H1 (cell line): ENCODE measurements at regions not wholly inside any gene's neighbourhood (a gene's known extent, or its start where the extent isn't known, plus 50 kb on each side); places are given as distances from the start of the nearest gene placed in this dataset.

Experiments
- CTCF ChIA-PET: fragments of 300-600 bp; sonication (Branson Sonifier 250); formaldehyde crosslinking; loops from one replicate; lab custom pipeline; 2021; ENCODE audit not compliant: partially characterized antibody; lab: Charles Lee
- POLR2A ChIA-PET: fragments of 300-600 bp; sonication (Branson Sonifier 250); formaldehyde crosslinking; loops from one replicate; lab custom pipeline; 2021; ENCODE audit warnings: inconsistent platforms; ENCODE audit not compliant: partially characterized antibody; lab: Charles Lee
- DNase-seq, 2 experiments: peaks; one replicate each; pipeline versions ENCODE4 v3.0.0 to v3.0.0-alpha.2; 2010 to 2022; ENCODE audit warnings: low spot score in 2 of 2, low read depth in 1 of 2, mixed read lengths in 1 of 2
- FAIRE-seq: peaks from 2 replicates; lab custom pipeline; 2011; peaks lifted over from hg19 to GRCh38; lab: Jason Lieb, UNC
- H2AFZ ChIP-seq: 2 replicates; pipeline ENCODE4 v1.8.1; 2012; ENCODE audit warnings: low read length, inconsistent platforms
- H2AK5ac ChIP-seq: 2 replicates; pipeline ENCODE4 v1.6.1; 2013; ENCODE audit warnings: low read depth, low read length
- H2BK120ac ChIP-seq: replicated peaks from 2 replicates; pipeline ENCODE3; 2013; ENCODE audit warnings: low read depth, low read length, inconsistent platforms
- H2BK12ac ChIP-seq: 2 replicates; pipeline ENCODE4 v1.6.1; 2013; ENCODE audit warnings: low read depth, low read length
- H2BK15ac ChIP-seq: 2 replicates; pipeline ENCODE4 v1.6.1; 2013; ENCODE audit warnings: low read length
- H2BK20ac ChIP-seq: 2 replicates; pipeline ENCODE4 v1.6.1; 2013; ENCODE audit warnings: low read length
- H2BK5ac ChIP-seq: 2 replicates; pipeline ENCODE4 v1.6.1; 2013; ENCODE audit warnings: low read depth, low read length
- H3K14ac ChIP-seq: 2 replicates; pipeline ENCODE4 v1.6.1; 2013; ENCODE audit warnings: inconsistent platforms; ENCODE audit not compliant: insufficient read length
- H3K18ac ChIP-seq: 2 replicates; pipeline ENCODE4 v1.6.1; 2013; ENCODE audit warnings: low read length; ENCODE audit errors: extremely low read depth
- H3K23ac ChIP-seq: 2 replicates; pipeline ENCODE4 v1.6.1; 2013; ENCODE audit warnings: inconsistent platforms; ENCODE audit not compliant: insufficient read length
- H3K23me2 ChIP-seq: 2 replicates; pipeline ENCODE4 v1.6.1; 2013; ENCODE audit warnings: low read depth, low read length
- H3K27ac ChIP-seq: 2 replicates; pipeline ENCODE4 v1.6.1; 2011; ENCODE audit warnings: low read depth, low read length, inconsistent platforms
- H3K27me3 ChIP-seq, 4 experiments: replicated peaks in 1 of 4; 1 replicate in 1 of 4; 2 replicates in 3 of 4; pipeline versions ENCODE4 v1.6.1 to v1.8.1; 2011 to 2013; ENCODE audit warnings: low read length in 3 of 4, mild to moderate bottlenecking in 3 of 4, inconsistent platforms in 2 of 4, mixed read lengths in 2 of 4, moderate library complexity in 1 of 4; ENCODE audit not compliant: control insufficient read depth in 3 of 4, insufficient read depth in 3 of 4; ENCODE audit errors: extremely low read depth in 1 of 4
- H3K36me3 ChIP-seq, 4 experiments: 2 replicates each; pipeline versions ENCODE4 v1.6.1 to v1.8.1; 2011 to 2013; ENCODE audit warnings: mild to moderate bottlenecking in 4 of 4, low read length in 3 of 4, moderate library complexity in 2 of 4, control low read depth in 1 of 4, inconsistent platforms in 1 of 4; ENCODE audit not compliant: insufficient read depth in 4 of 4, control insufficient read depth in 2 of 4
- H3K4ac ChIP-seq: replicated peaks from 2 replicates; pipeline ENCODE3; 2013; ENCODE audit warnings: low read length, low read depth, mixed read lengths, inconsistent platforms; ENCODE audit not compliant: insufficient read length
- H3K4me1 ChIP-seq, 4 experiments: replicated peaks in 1 of 4; 1 replicate in 1 of 4; 2 replicates in 3 of 4; pipeline versions ENCODE4 v1.6.1 to v1.8.1; 2011 to 2013; ENCODE audit warnings: low read length in 3 of 4, inconsistent platforms in 2 of 4, mixed read lengths in 1 of 4; ENCODE audit not compliant: insufficient read depth in 4 of 4, control insufficient read depth in 3 of 4
- H3K4me2 ChIP-seq, 2 experiments: 2 replicates each; pipeline versions ENCODE4 v1.6.1 to v1.8.1; 2011 to 2013; ENCODE audit warnings: low read depth in 2 of 2, low read length in 2 of 2, control low read depth in 1 of 2, inconsistent platforms in 1 of 2, mild to moderate bottlenecking in 1 of 2; ENCODE audit not compliant: insufficient read depth in 1 of 2
- H3K4me3 ChIP-seq, 4 experiments: fragments of 200-600, 300-600 bp in 1 of 4; sonication (generic), shearing (Covaris generic), sonication (Bioruptor Twin) in 1 of 4; 2 replicates each; pipeline versions ENCODE4 v1.5.1 to v1.8.1; 2011 to 2016; ENCODE audit warnings: low read length in 4 of 4, low read depth in 3 of 4, control low read depth in 2 of 4, inconsistent platforms in 2 of 4, mild to moderate bottlenecking in 2 of 4, mixed read lengths in 1 of 4, moderate library complexity in 1 of 4; ENCODE audit not compliant: insufficient read depth in 2 of 4; ENCODE audit errors: extremely low read depth in 1 of 4
- H3K56ac ChIP-seq: replicated peaks from 2 replicates; pipeline ENCODE3; 2013; ENCODE audit warnings: low read depth, mild to moderate bottlenecking, mixed read lengths, low read length, inconsistent platforms; ENCODE audit not compliant: insufficient read length
- H3K79me1 ChIP-seq: 2 replicates; pipeline ENCODE4 v1.6.1; 2013; ENCODE audit warnings: low read depth, low read length, control low read depth
- H3K79me2 ChIP-seq, 2 experiments: 2 replicates each; pipeline versions ENCODE4 v1.6.1 to v1.8.1; 2012 to 2013; ENCODE audit warnings: low read length in 2 of 2, mild to moderate bottlenecking in 2 of 2, inconsistent platforms in 1 of 2; ENCODE audit not compliant: insufficient read depth in 2 of 2, control insufficient read depth in 1 of 2
- H3K9ac ChIP-seq, 4 experiments: replicated peaks in 1 of 4; 1 replicate in 1 of 4; 2 replicates in 3 of 4; pipeline versions ENCODE4 v1.6.1 to v1.8.1; 2011 to 2013; ENCODE audit warnings: low read depth in 3 of 4, low read length in 3 of 4, control low read depth in 2 of 4, mild to moderate bottlenecking in 2 of 4, moderate library complexity in 2 of 4, inconsistent platforms in 1 of 4; ENCODE audit errors: extremely low read depth in 1 of 4
- H3K9me3 ChIP-seq, 2 experiments: 2 replicates each; pipeline versions ENCODE4 v1.6.1 to v1.8.1; 2012 to 2013; ENCODE audit warnings: mild to moderate bottlenecking in 2 of 2, moderate library complexity in 2 of 2, control low read depth in 1 of 2, inconsistent platforms in 1 of 2, low read depth in 1 of 2, low read length in 1 of 2, mixed read lengths in 1 of 2; ENCODE audit not compliant: insufficient read depth in 2 of 2
- H4K20me1 ChIP-seq, 2 experiments: replicated peaks in 1 of 2; 2 replicates each; pipeline versions ENCODE3 to v1.8.1; 2011 to 2013; ENCODE audit warnings: inconsistent platforms in 2 of 2, low read length in 2 of 2, mild to moderate bottlenecking in 1 of 2; ENCODE audit not compliant: insufficient read depth in 2 of 2, control insufficient read depth in 1 of 2
- H4K5ac ChIP-seq: 2 replicates; pipeline ENCODE4 v1.6.1; 2013; ENCODE audit warnings: low read length, low read depth, mixed read lengths, inconsistent platforms; ENCODE audit not compliant: insufficient read length
- H4K8ac ChIP-seq: 2 replicates; pipeline ENCODE4 v1.8.0; 2013; ENCODE audit warnings: mild to moderate bottlenecking, moderate library complexity, low read length, inconsistent platforms; ENCODE audit not compliant: insufficient read depth; ENCODE audit errors: extremely low read depth
- H4K91ac ChIP-seq: replicated peaks from 2 replicates; pipeline ENCODE3; 2013; ENCODE audit warnings: low read length, mixed read lengths, inconsistent platforms; ENCODE audit not compliant: insufficient read length
- CBX8 ChIP-seq: fragments of 300-800, 300-1000 bp; sonication (generic); IDR thresholded peaks from 2 replicates; pipeline ENCODE4 v1.7.1; 2016; ENCODE audit warnings: low read depth, low read length, borderline replicate concordance
- KDM4A ChIP-seq: IDR thresholded peaks from one replicate; pipeline ENCODE4 v1.7.1; 2012; ENCODE audit warnings: low read depth, mild to moderate bottlenecking, moderate library complexity, low read length, inconsistent platforms; ENCODE audit not compliant: severe bottlenecking
- NANOG ChIP-seq: IDR thresholded peaks from 2 replicates; pipeline ENCODE4 v1.6.1; 2011; ENCODE audit warnings: low read length, low read depth, mild to moderate bottlenecking, inconsistent platforms; ENCODE audit not compliant: insufficient read depth, poor library complexity, severe bottlenecking
- POU5F1 ChIP-seq: IDR thresholded peaks from 2 replicates; pipeline ENCODE4 v1.6.1; 2011; ENCODE audit warnings: low read depth, mild to moderate bottlenecking, low read length, moderate library complexity
- RAD21 ChIP-seq, 2 experiments: IDR thresholded peaks in 1 of 2; conservative IDR thresholded peaks in 1 of 2; 2 replicates each; pipeline ENCODE4 v1.6.1; 2011; ENCODE audit warnings: low read depth in 2 of 2, low read length in 2 of 2, improper control_type of control experiment in 1 of 2, inconsistent platforms in 1 of 2, mild to moderate bottlenecking in 1 of 2, moderate library complexity in 1 of 2
- WGBS, 2 experiments: shearing (Covaris generic) in 1 of 2; methylation state at CpG; one replicate each; pipeline versions ENCODE4 v1.1.6 to v1.1.7; 2013 to 2015; ENCODE audit warnings: low lambda C conversion rate in 2 of 2, mixed read lengths in 2 of 2, inconsistent platforms in 1 of 2, low coverage in 1 of 2, missing lambda C conversion rate in 1 of 2; ENCODE audit not compliant: insufficient replicate concordance in 2 of 2, insufficient coverage in 1 of 2, insufficient read length in 1 of 2; ENCODE audit errors: extremely low coverage in 1 of 2, missing lambda C conversion rate in 1 of 2; 5-methylcytosine and 5-hydroxymethylcytosine counted together
- TF ChIP-seq, protein P1 (sequence below), 3 experiments: IDR thresholded peaks; 1 replicate in 2 of 3; 2 replicates in 1 of 3; pipeline versions ENCODE4 v1.5.1 to v1.6.1; 2011; ENCODE audit warnings: low read length in 3 of 3, mild to moderate bottlenecking in 3 of 3, inconsistent platforms in 2 of 3, low read depth in 1 of 3, moderate library complexity in 1 of 3; ENCODE audit not compliant: insufficient read depth in 1 of 3; ENCODE audit errors: control extremely low read depth in 1 of 3

DNA sequence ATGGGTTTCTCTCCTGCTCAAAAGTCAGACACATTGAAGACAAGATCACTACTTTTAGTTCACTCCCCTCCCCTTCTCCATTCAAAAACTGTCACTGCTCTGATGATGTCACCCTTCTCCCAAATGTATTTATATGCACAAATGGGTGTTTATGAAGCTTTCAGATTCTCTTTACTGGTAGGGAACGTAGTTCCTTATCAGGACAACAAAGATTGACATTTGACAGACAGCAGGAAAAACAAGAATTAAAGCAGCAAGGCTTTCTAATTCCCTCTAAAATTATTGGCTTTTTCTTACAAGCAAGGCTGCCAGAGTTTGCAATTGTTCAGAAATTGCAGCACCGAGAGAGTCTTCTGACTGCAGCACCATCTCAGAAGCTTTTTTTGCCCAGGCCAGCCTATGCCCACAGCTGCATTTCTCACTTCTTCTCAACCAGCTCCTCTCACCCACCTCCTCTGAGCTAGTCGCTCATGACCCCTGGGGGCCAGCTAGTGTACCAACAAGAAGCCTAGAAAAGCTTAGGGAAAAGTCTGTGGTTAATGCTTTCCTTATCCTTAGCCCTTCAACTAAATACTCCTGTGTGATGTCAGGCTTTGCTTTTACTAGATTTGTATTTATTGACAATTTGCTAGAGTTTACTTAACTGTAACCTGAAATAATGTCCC is 265.1 kb downstream of the HTR7 start:
- H3K14ac ChIP-seq: no peak overlapping the region
- H4K5ac ChIP-seq: no peak overlapping the region
- TF ChIP-seq KDM4A (no peak), CBX8 (no peak), POU5F1 (no peak), RAD21 (IDR thresholded peaks at IDR 0.05 in 1 of 2, conservative IDR thresholded peaks at IDR 0.05 in 1 of 2; ENCODE audit: low read depth in 2 of 2, low read length in 2 of 2) (peak; percentile 96 to 97), NANOG (no peak)
- TF ChIP-seq, protein P1, sequence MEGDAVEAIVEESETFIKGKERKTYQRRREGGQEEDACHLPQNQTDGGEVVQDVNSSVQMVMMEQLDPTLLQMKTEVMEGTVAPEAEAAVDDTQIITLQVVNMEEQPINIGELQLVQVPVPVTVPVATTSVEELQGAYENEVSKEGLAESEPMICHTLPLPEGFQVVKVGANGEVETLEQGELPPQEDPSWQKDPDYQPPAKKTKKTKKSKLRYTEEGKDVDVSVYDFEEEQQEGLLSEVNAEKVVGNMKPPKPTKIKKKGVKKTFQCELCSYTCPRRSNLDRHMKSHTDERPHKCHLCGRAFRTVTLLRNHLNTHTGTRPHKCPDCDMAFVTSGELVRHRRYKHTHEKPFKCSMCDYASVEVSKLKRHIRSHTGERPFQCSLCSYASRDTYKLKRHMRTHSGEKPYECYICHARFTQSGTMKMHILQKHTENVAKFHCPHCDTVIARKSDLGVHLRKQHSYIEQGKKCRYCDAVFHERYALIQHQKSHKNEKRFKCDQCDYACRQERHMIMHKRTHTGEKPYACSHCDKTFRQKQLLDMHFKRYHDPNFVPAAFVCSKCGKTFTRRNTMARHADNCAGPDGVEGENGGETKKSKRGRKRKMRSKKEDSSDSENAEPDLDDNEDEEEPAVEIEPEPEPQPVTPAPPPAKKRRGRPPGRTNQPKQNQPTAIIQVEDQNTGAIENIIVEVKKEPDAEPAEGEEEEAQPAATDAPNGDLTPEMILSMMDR (IDR thresholded peaks at IDR 0.05; ENCODE audit: control extremely low read depth in 1 of 3, insufficient read depth in 1 of 3, low read depth in 1 of 3, low read length in 3 of 3): peak; percentile 57 to 81 (median 75)
- H3K4me2 ChIP-seq: no peak overlapping the region
- no peaks in the 10 kb centered on the region for H3K4me1 ChIP-seq
- H3K79me2 ChIP-seq: no peaks in the 10 kb centered on the region
- H2BK12ac ChIP-seq: no peak overlapping the region
- H3K36me3 ChIP-seq: no peaks in the 10 kb centered on the region
- H2AFZ ChIP-seq: no peak overlapping the region
- no peak overlapping the region for H2BK20ac ChIP-seq
- no peak overlapping the region for H3K9ac ChIP-seq
- H3K4me3 ChIP-seq: no peak overlapping the region
- H3K9me3 ChIP-seq: no peaks in the 10 kb centered on the region
- no peaks in the 10 kb centered on the region for H3K79me1 ChIP-seq
- H4K20me1 ChIP-seq: no peaks in the 10 kb centered on the region
- H2BK15ac ChIP-seq: no peak overlapping the region
- DNase-seq: peak; percentile 51 to 59
- ChIA-PET POLR2A (interaction anchor here (1.6 kb wide), 1 partner anchor 13 kb away, joined by 3 read pairs; no protein-coding TSS in a partner anchor), CTCF (interaction anchor here (0.6 to 3.1 kb wide), 35 partner anchors 8 to 812 kb away, joined by 3 to 31 read pairs (median 3); no protein-coding TSS in a partner anchor)
- H3K4ac ChIP-seq: no peak overlapping the region
- no peak overlapping the region for H4K8ac ChIP-seq
- H3K23ac ChIP-seq: no peak overlapping the region
- H3K18ac ChIP-seq: no peak overlapping the region
- no peak overlapping the region for H2BK5ac ChIP-seq
- no peaks in the 10 kb centered on the region for H3K23me2 ChIP-seq
- FAIRE-seq: peak; percentile 77
- WGBS, 2 experiments: 67% methylated on average over 3 of the region's 3 CpGs; no CpG with 5 or more reads in 1 of the 2 experiments
- H3K56ac ChIP-seq: no peak overlapping the region
- no peak overlapping the region for H4K91ac ChIP-seq
- H2AK5ac ChIP-seq: no peak overlapping the region
- no peaks in the 10 kb centered on the region for H3K27me3 ChIP-seq
- H3K27ac ChIP-seq: no peak overlapping the region
- H2BK120ac ChIP-seq: no peak overlapping the region
